GM23338 (cell line): ENCODE measurements at regions not wholly inside any gene's neighbourhood (a gene's known extent, or its start where the extent isn't known, plus 50 kb on each side); places are given as distances from the start of the nearest gene placed in this dataset.

Experiments used
- ATAC-seq: fragments of 200-7000 bp; cut with Tn5 transposase; 3 replicates; pipeline ENCODE4 v1.9.1; 2020
- DNase-seq: peaks from one replicate; pipeline ENCODE4 v3.0.0-alpha.2; 2015; ENCODE audit warnings: low spot score
- H2AFZ ChIP-seq: fragments of 200-600 bp; sonication (generic); 2 replicates; pipeline ENCODE4 v1.8.0; 2016; ENCODE audit warnings: antibody characterized with exemption, mild to moderate bottlenecking, moderate library complexity
- H3F3A ChIP-seq: fragments of 200-600 bp; sonication (generic); replicated peaks from 2 replicates; pipeline ENCODE4 v1.8.0; 2017; ENCODE audit warnings: antibody characterized with exemption, mixed run types, low read depth
- H3K27ac ChIP-seq: fragments of 200-600 bp; sonication (generic); 2 replicates; pipeline ENCODE4 v1.6.1; 2016; ENCODE audit warnings: low read depth
- H3K27me3 ChIP-seq: fragments of 200-600 bp; sonication (generic); 2 replicates; pipeline ENCODE4 v1.8.0; 2016; ENCODE audit warnings: mild to moderate bottlenecking, mixed run types, moderate library complexity; ENCODE audit not compliant: insufficient read depth
- H3K36me3 ChIP-seq: fragments of 200-600 bp; sonication (generic); 2 replicates; pipeline ENCODE4 v1.8.0; 2016; ENCODE audit warnings: mild to moderate bottlenecking; ENCODE audit not compliant: insufficient read depth
- H3K4me1 ChIP-seq: fragments of 200-600 bp; sonication (generic); 2 replicates; pipeline ENCODE4 v1.8.0; 2016; ENCODE audit warnings: mild to moderate bottlenecking, moderate library complexity; ENCODE audit not compliant: insufficient read depth
- H3K4me2 ChIP-seq: fragments of 200-600 bp; sonication (generic); 2 replicates; pipeline ENCODE4 v1.7.1; 2017; ENCODE audit warnings: mixed run types
- H3K4me3 ChIP-seq: fragments of 200-600 bp; sonication (generic); 2 replicates; pipeline ENCODE4 v1.6.1; 2016; ENCODE audit warnings: mixed run types
- H3K79me2 ChIP-seq: fragments of 200-600 bp; sonication (generic); replicated peaks from 2 replicates; pipeline ENCODE4 v1.8.0; 2017; ENCODE audit warnings: mild to moderate bottlenecking; ENCODE audit not compliant: insufficient read depth
- H3K9me2 ChIP-seq: fragments of 200-600 bp; sonication (generic); 2 replicates; pipeline ENCODE4 v1.8.0; 2017; ENCODE audit not compliant: insufficient read depth
- H4K20me1 ChIP-seq: fragments of 200-600 bp; sonication (generic); replicated peaks from 2 replicates; pipeline ENCODE4 v1.8.0; 2017; ENCODE audit warnings: mild to moderate bottlenecking; ENCODE audit not compliant: insufficient read depth
- H3K27ac Mint-ChIP-seq: 2 replicates; pipeline ENCODE4 v1.8.0; 2020; ENCODE audit warnings: inconsistent platforms, mild to moderate bottlenecking, moderate library complexity, mixed read lengths
- H3K27me3 Mint-ChIP-seq: 3 replicates; pipeline ENCODE4 v1.8.0; 2022; ENCODE audit warnings: low read depth, mild to moderate bottlenecking, moderate library complexity, mixed read lengths, inconsistent platforms; ENCODE audit not compliant: insufficient read depth, poor library complexity
- H3K36me3 Mint-ChIP-seq: 3 replicates; pipeline ENCODE4 v1.8.0; 2021; ENCODE audit warnings: low read depth, mild to moderate bottlenecking, inconsistent platforms, moderate library complexity, mixed read lengths
- H3K4me1 Mint-ChIP-seq: 3 replicates; pipeline ENCODE4 v1.8.0; 2020; ENCODE audit warnings: mild to moderate bottlenecking, inconsistent platforms, mixed read lengths
- H3K4me3 Mint-ChIP-seq: 3 replicates; pipeline ENCODE4 v1.8.0; 2021; ENCODE audit warnings: moderate library complexity, mild to moderate bottlenecking, inconsistent platforms, mixed read lengths
- H3K9me3 Mint-ChIP-seq: 3 replicates; pipeline ENCODE4 v1.8.0; 2020; ENCODE audit warnings: moderate library complexity, mild to moderate bottlenecking, inconsistent platforms, mixed read lengths
- CREB1 ChIP-seq: fragments of 250-450 bp; sonication (Bioruptor Pico); IDR thresholded peaks from 2 replicates; pipeline ENCODE4 v1.5.0; 2020; ENCODE audit warnings: low read depth, mild to moderate bottlenecking, moderate library complexity
- CTCF ChIP-seq, 2 experiments: fragments of 200-600 bp in 1 of 2; sonication (generic) in 1 of 2; conservative IDR thresholded peaks; 2 replicates each; pipeline versions ENCODE4 v1.5.1 to v1.6.1; 2016 to 2017; ENCODE audit warnings: antibody characterized with exemption in 2 of 2, low read depth in 2 of 2, mild to moderate bottlenecking in 2 of 2, moderate library complexity in 1 of 2
- ETS1 ChIP-seq: IDR thresholded peaks from 2 replicates; pipeline ENCODE4 v1.6.1; 2016; ENCODE audit warnings: antibody characterized with exemption
- JUNB ChIP-seq: IDR thresholded peaks from one replicate; pipeline ENCODE4 v1.6.1; 2016; ENCODE audit warnings: antibody characterized with exemption; ENCODE audit not compliant: unreplicated experiment
- NANOG ChIP-seq: IDR thresholded peaks from 2 replicates; pipeline ENCODE4 v1.6.1; 2016; ENCODE audit warnings: antibody characterized with exemption, borderline replicate concordance
- POLR2AphosphoS5 ChIP-seq: IDR thresholded peaks from 2 replicates; pipeline ENCODE4 v1.6.1; 2016; ENCODE audit warnings: antibody characterized with exemption, low read depth
- REST ChIP-seq: IDR thresholded peaks from one replicate; pipeline ENCODE4 v1.6.1; 2018; ENCODE audit warnings: antibody characterized with exemption; ENCODE audit not compliant: unreplicated experiment
- ZNF331 ChIP-seq: fragments of 250-450 bp; sonication (Bioruptor Pico); IDR thresholded peaks from 2 replicates; pipeline ENCODE4 v1.5.0; 2020; ENCODE audit warnings: low read depth, mild to moderate bottlenecking, moderate library complexity
- ZNF462 ChIP-seq: fragments of 250-450 bp; sonication (Bioruptor Pico); IDR thresholded peaks from 2 replicates; pipeline ENCODE4 v1.5.0; 2020; ENCODE audit warnings: mild to moderate bottlenecking, moderate library complexity

- no peaks in the 10 kb centered on the region for H3K36me3 Mint-ChIP-seq
- DNase-seq (no peak), ATAC-seq (no peak)
- H3K27me3 Mint-ChIP-seq, result no peaks in the 10 kb centered on the region
- Histone ChIP-seq H3K4me3 (no peak overlapping the region), H4K20me1 (no peaks in the 10 kb centered on the region), H3K79me2 (no peaks in the 10 kb centered on the region), H3F3A (no peaks in the 10 kb centered on the region), H2AFZ (peak overlapping the region; percentile 88), H3K36me3 (no peaks in the 10 kb centered on the region), H3K9me2 (no peaks in the 10 kb centered on the region), H3K27ac (no peak overlapping the region), H3K27me3 (no peaks in the 10 kb centered on the region), H3K4me2 (no peak overlapping the region), H3K4me1 (0 out of 2 replicates have a peak, but pooled peaks cover 11% of the 10 kb centered on the region)
- peaks cover 11% of the 10 kb centered on the region for H3K9me3 Mint-ChIP-seq
- peaks cover 12% of the 10 kb centered on the region for H3K4me1 Mint-ChIP-seq
- H3K27ac Mint-ChIP-seq, result no peak overlapping the region
- no peak for TF ChIP-seq CREB1
- TF ChIP-seq JUNB, result no peak
- no peak for TF ChIP-seq ETS1
- TF ChIP-seq REST, result no peak
- TF ChIP-seq ZNF331 (CRISPR knock-in tag), result no peak
- no peak for TF ChIP-seq NANOG
- TF ChIP-seq CTCF (conservative IDR thresholded peaks at IDR 0.05; ENCODE audit: low read depth in 2 of 2), result no peak
- no peak overlapping the region for H3K4me3 Mint-ChIP-seq
Observed at GRCh38 chr11:135008412-135008811, 596.4 kb upstream of the B3GAT1 start.

- ATAC-seq, result peak; percentile 60
- TF ChIP-seq ZNF462 (CRISPR knock-in tag), result no peak
- no peak for TF ChIP-seq POLR2AphosphoS5
Observed at GRCh38 chr11:135008001-135008405, 596.0 kb upstream of the B3GAT1 start.

More at GRCh38 chr11:135008001-135008405, 596.0 kb upstream of the B3GAT1 start:
- Histone ChIP-seq H4K20me1 (no peaks in the 10 kb centered on the region), H3K27ac (no peak overlapping the region), H3K4me2 (peak overlapping the region; percentile 38; the same call in 1 of the 2 replicates), H3K27me3 (no peaks in the 10 kb centered on the region), H2AFZ (peak overlapping the region; percentile 88), H3K4me3 (no peak overlapping the region), H3K9me2 (no peaks in the 10 kb centered on the region), H3K79me2 (no peaks in the 10 kb centered on the region), H3K4me1 (0 out of 2 replicates have a peak, but pooled peaks cover 11% of the 10 kb centered on the region), H3F3A (no peaks in the 10 kb centered on the region), H3K36me3 (no peaks in the 10 kb centered on the region)
- Mint-ChIP-seq H3K27me3 (no peaks in the 10 kb centered on the region), H3K36me3 (no peaks in the 10 kb centered on the region), H3K4me1 (peaks cover 12% of the 10 kb centered on the region), H3K4me3 (no peak overlapping the region), H3K9me3 (peaks cover 9% of the 10 kb centered on the region), H3K27ac (no peak overlapping the region)
- DNase-seq, result no peak
